ENCODE measurements at regions not wholly inside any gene's neighbourhood (a gene's known extent, or its start where the extent isn't known, plus 50 kb on each side); places are given as distances from the start of the nearest gene placed in this dataset.

GRCh38 chr12:78331753-78332152, 501.1 kb downstream of the NAV3 start:
- Histone ChIP-seq H3K9me3 (ENCODE audit: low read depth) (no peaks in the 10 kb centered on the region), H3K4me2 (no peak overlapping the region), H3K27me3 (no peaks in the 10 kb centered on the region), H4K20me1 (ENCODE audit: insufficient read depth, poor library complexity, severe bottlenecking) (no peaks in the 10 kb centered on the region), H3K4me1 (ENCODE audit: insufficient read depth) (no peaks in the 10 kb centered on the region), H3K9me2 (replicated peaks; ENCODE audit: insufficient read depth) (no peaks in the 10 kb centered on the region), H3K4me3 (no peak overlapping the region), H3K27ac (no peak overlapping the region), H2AFZ (no peak overlapping the region), H3K36me3 (replicated peaks; ENCODE audit: insufficient read depth, low read depth) (no peaks in the 10 kb centered on the region), H3K79me2 (no peaks in the 10 kb centered on the region)
- 48% methylated on average over 3 of the region's 3 CpGs for WGBS (ENCODE audit: low lambda C conversion rate, missing lambda C conversion rate)
- TF ChIP-seq CTCF (IDR thresholded peaks at IDR 0.05; ENCODE audit: poor library complexity) (no peak), EZH2 (IDR thresholded peaks at IDR 0.05; ENCODE audit: borderline replicate concordance) (no peak), EZH2phosphoT487 (IDR thresholded peaks at IDR 0.05; ENCODE audit: low read depth, severe bottlenecking, unreplicated experiment) (no peak)
- DNase-seq (ENCODE audit: low spot score): no peak

GRCh38 chr12:78338054-78338785, 507.5 kb downstream of the NAV3 start:
- no peak overlapping the region for H3K4me2 ChIP-seq
- 88% methylated on average over 2 of the region's 2 CpGs for WGBS (ENCODE audit: low lambda C conversion rate, missing lambda C conversion rate)
- no peaks in the 10 kb centered on the region for H3K9me3 ChIP-seq (ENCODE audit: low read depth)
- DNase-seq (ENCODE audit: low spot score): no peak
- H3K4me1 ChIP-seq (ENCODE audit: insufficient read depth): no peaks in the 10 kb centered on the region
- H3K4me3 ChIP-seq: no peak overlapping the region
- no peaks in the 10 kb centered on the region for H3K79me2 ChIP-seq
- no peak for TF ChIP-seq EZH2phosphoT487 (IDR thresholded peaks at IDR 0.05; ENCODE audit: low read depth, severe bottlenecking, unreplicated experiment)
- no peak for TF ChIP-seq CTCF (IDR thresholded peaks at IDR 0.05; ENCODE audit: poor library complexity)
- no peak for TF ChIP-seq EZH2 (IDR thresholded peaks at IDR 0.05; ENCODE audit: borderline replicate concordance)
- H3K27me3 ChIP-seq: no peaks in the 10 kb centered on the region
- H3K27ac ChIP-seq: no peak overlapping the region
- no peaks in the 10 kb centered on the region for H3K9me2 ChIP-seq (replicated peaks; ENCODE audit: insufficient read depth)
- no peaks in the 10 kb centered on the region for H4K20me1 ChIP-seq (ENCODE audit: insufficient read depth, poor library complexity, severe bottlenecking)
- H2AFZ ChIP-seq: no peak overlapping the region
- no peaks in the 10 kb centered on the region for H3K36me3 ChIP-seq (replicated peaks; ENCODE audit: insufficient read depth, low read depth)

- Histone ChIP-seq H4K20me1 (ENCODE audit: insufficient read depth, poor library complexity, severe bottlenecking) (no peaks in the 10 kb centered on the region), H3K27ac (no peak overlapping the region), H3K4me3 (no peak overlapping the region), H2AFZ (no peak overlapping the region), H3K27me3 (no peaks in the 10 kb centered on the region), H3K9me3 (ENCODE audit: low read depth) (no peaks in the 10 kb centered on the region), H3K4me1 (ENCODE audit: insufficient read depth) (no peaks in the 10 kb centered on the region), H3K36me3 (replicated peaks; ENCODE audit: insufficient read depth, low read depth) (no peaks in the 10 kb centered on the region), H3K9me2 (replicated peaks; ENCODE audit: insufficient read depth) (no peaks in the 10 kb centered on the region), H3K79me2 (no peaks in the 10 kb centered on the region), H3K4me2 (no peak overlapping the region)
- 91% methylated on average over 4 of the region's 4 CpGs for WGBS (ENCODE audit: low lambda C conversion rate, missing lambda C conversion rate)
- no peak for TF ChIP-seq EZH2 (IDR thresholded peaks at IDR 0.05; ENCODE audit: borderline replicate concordance)
- no peak for TF ChIP-seq EZH2phosphoT487 (IDR thresholded peaks at IDR 0.05; ENCODE audit: low read depth, severe bottlenecking, unreplicated experiment)
- TF ChIP-seq CTCF (IDR thresholded peaks at IDR 0.05; ENCODE audit: poor library complexity): no peak
- no peak for DNase-seq (ENCODE audit: low spot score)
These were observed 509.7 kb downstream of the NAV3 start for GRCh38 chr12:78340406-78340805.

Measured in hepatocyte (in vitro differentiated cells).